ENCODE measurements at regions not wholly inside any gene's neighbourhood (a gene's known extent, or its start where the extent isn't known, plus 50 kb on each side); places are given as distances from the start of the nearest gene placed in this dataset.

GRCh38 chr2:833180-833579 is 117.5 kb upstream of the SNTG2 start:
- H3K36me3 Mint-ChIP-seq (ENCODE audit: insufficient read depth in 1 of 3, low read depth in 3 of 3): no peaks in the 10 kb centered on the region; a peak in 1 of 7 replicates
- Histone ChIP-seq H3K4me1 (ENCODE audit: insufficient read depth, low read length) (no peaks in the 10 kb centered on the region), H3K79me1 (ENCODE audit: insufficient read depth, low read depth, low read length, poor library complexity, severe bottlenecking) (no peaks in the 10 kb centered on the region), H3K4me2 (ENCODE audit: insufficient read depth, insufficient read length, low read length) (no peak overlapping the region), H3K27me3 (ENCODE audit: insufficient read depth, low read length) (no peaks in the 10 kb centered on the region; the same call in 1 of the 2 replicates), H3K23me2 (ENCODE audit: insufficient read length, low read depth, low read length, poor library complexity, severe bottlenecking) (no peaks in the 10 kb centered on the region), H2AK5ac (ENCODE audit: insufficient read length, low read length) (no peak overlapping the region), H3K9ac (ENCODE audit: extremely low read depth, insufficient read length, low read length) (no peak overlapping the region), H3K9me3 (ENCODE audit: control insufficient read depth, low read depth, low read length) (no peaks in the 10 kb centered on the region), H4K8ac (replicated peaks; ENCODE audit: insufficient read length, low read depth, low read length) (no peak overlapping the region), H4K91ac (ENCODE audit: insufficient read length, low read depth, low read length) (no peak overlapping the region), H2BK120ac (ENCODE audit: low read depth, low read length, poor library complexity, severe bottlenecking) (no peak overlapping the region), H4K5ac (ENCODE audit: insufficient read length, low read depth, low read length) (no peak overlapping the region), H2BK20ac (ENCODE audit: low read depth, low read length, poor library complexity, severe bottlenecking) (no peak overlapping the region), H3K23ac (ENCODE audit: insufficient read length, low read depth, low read length) (no peak overlapping the region), H3K79me2 (ENCODE audit: insufficient read depth, low read length) (no peaks in the 10 kb centered on the region), H3K18ac (ENCODE audit: insufficient read length, low read depth, low read length) (no peak overlapping the region), H2BK5ac (ENCODE audit: insufficient read length, low read length) (no peak overlapping the region), H3K56ac (ENCODE audit: insufficient read length, low read depth, low read length) (no peak overlapping the region), H2BK15ac (ENCODE audit: low read depth, low read length) (no peak overlapping the region), H3K27ac (ENCODE audit: insufficient read length, low read depth, low read length) (no peak overlapping the region), H3K4ac (ENCODE audit: low read depth, low read length) (no peak overlapping the region), H4K20me1 (ENCODE audit: control insufficient read depth, insufficient read depth, insufficient read length) (no peaks in the 10 kb centered on the region), H3K14ac (ENCODE audit: insufficient read depth, low read length) (no peak overlapping the region), H2BK12ac (ENCODE audit: insufficient read length, low read depth, low read length) (no peak overlapping the region), H2AFZ (ENCODE audit: low read length) (no peak overlapping the region), H3T11ph (ENCODE audit: low read length) (no peak overlapping the region)
- H3K4me1 Mint-ChIP-seq: peaks cover 24 to 25% of the 10 kb centered on the region in 2 experiments
- peaks cover 42% of the 10 kb centered on the region for H3K27me3 Mint-ChIP-seq (ENCODE audit: low read depth)
- TF ChIP-seq, protein P1, sequence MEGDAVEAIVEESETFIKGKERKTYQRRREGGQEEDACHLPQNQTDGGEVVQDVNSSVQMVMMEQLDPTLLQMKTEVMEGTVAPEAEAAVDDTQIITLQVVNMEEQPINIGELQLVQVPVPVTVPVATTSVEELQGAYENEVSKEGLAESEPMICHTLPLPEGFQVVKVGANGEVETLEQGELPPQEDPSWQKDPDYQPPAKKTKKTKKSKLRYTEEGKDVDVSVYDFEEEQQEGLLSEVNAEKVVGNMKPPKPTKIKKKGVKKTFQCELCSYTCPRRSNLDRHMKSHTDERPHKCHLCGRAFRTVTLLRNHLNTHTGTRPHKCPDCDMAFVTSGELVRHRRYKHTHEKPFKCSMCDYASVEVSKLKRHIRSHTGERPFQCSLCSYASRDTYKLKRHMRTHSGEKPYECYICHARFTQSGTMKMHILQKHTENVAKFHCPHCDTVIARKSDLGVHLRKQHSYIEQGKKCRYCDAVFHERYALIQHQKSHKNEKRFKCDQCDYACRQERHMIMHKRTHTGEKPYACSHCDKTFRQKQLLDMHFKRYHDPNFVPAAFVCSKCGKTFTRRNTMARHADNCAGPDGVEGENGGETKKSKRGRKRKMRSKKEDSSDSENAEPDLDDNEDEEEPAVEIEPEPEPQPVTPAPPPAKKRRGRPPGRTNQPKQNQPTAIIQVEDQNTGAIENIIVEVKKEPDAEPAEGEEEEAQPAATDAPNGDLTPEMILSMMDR (conservative IDR thresholded peaks at IDR 0.05): no peak
- DNase-seq: no peak
- no peaks in the 10 kb centered on the region for H3K9me3 Mint-ChIP-seq
- no peak overlapping the region for H3K4me3 Mint-ChIP-seq
- H3K27ac Mint-ChIP-seq: no peak overlapping the region
- no CpG with 5 or more reads among the region's 5 CpGs for WGBS (ENCODE audit: extremely low coverage, insufficient read length, low lambda C conversion rate)

All from H9 (cell line).